ENCODE measurements at regions not wholly inside any gene's neighbourhood (a gene's known extent, or its start where the extent isn't known, plus 50 kb on each side); places are given as distances from the start of the nearest gene placed in this dataset.

- TF ChIP-seq ZNF462 (CRISPR knock-in tag; IDR thresholded peaks at IDR 0.05) (no peak), STAT1 (IDR thresholded peaks at IDR 0.05; ENCODE audit: unreplicated experiment) (no peak)
Measured at GRCh38 chr1:34597877-34598514, 156.9 kb upstream of the GJB5 start (continued).

GRCh38 chr1:34602907-34603306 is 151.9 kb upstream of the GJB5 start:
- H3F3A ChIP-seq (replicated peaks; ENCODE audit: low read depth) = no peaks in the 10 kb centered on the region
- Mint-ChIP-seq H3K27me3 (ENCODE audit: insufficient read depth, low read depth, poor library complexity) (peaks cover 2% of the 10 kb centered on the region), H3K4me1 (no peaks in the 10 kb centered on the region; the same call in 2 of the 3 replicates), H3K4me3 (no peak overlapping the region), H3K9me3 (no peaks in the 10 kb centered on the region), H3K27ac (no peak overlapping the region), H3K36me3 (ENCODE audit: low read depth) (no peaks in the 10 kb centered on the region)
- no peaks in the 10 kb centered on the region for H3K79me2 ChIP-seq (replicated peaks; ENCODE audit: insufficient read depth)
- no peak for ATAC-seq
- H3K4me2 ChIP-seq = no peak overlapping the region
- DNase-seq (ENCODE audit: low spot score) = no peak
- no peak overlapping the region for H3K4me3 ChIP-seq
- H2AFZ ChIP-seq = no peak overlapping the region
- H3K4me1 ChIP-seq (ENCODE audit: insufficient read depth) = no peaks in the 10 kb centered on the region
- H3K9me2 ChIP-seq (ENCODE audit: insufficient read depth) = no peaks in the 10 kb centered on the region
- H3K27ac ChIP-seq (ENCODE audit: low read depth) = no peak overlapping the region
- no peaks in the 10 kb centered on the region for H3K27me3 ChIP-seq (ENCODE audit: insufficient read depth)
- H4K20me1 ChIP-seq (replicated peaks; ENCODE audit: insufficient read depth) = no peaks in the 10 kb centered on the region
- H3K36me3 ChIP-seq (ENCODE audit: insufficient read depth) = no peaks in the 10 kb centered on the region
- TF ChIP-seq EZH2 (IDR thresholded peaks at IDR 0.05; ENCODE audit: low read depth, unreplicated experiment) (no peak), POLR2AphosphoS5 (IDR thresholded peaks at IDR 0.05; ENCODE audit: low read depth) (no peak), CREB1 (CRISPR knock-in tag; IDR thresholded peaks at IDR 0.05; ENCODE audit: low read depth) (no peak), STAT1 (IDR thresholded peaks at IDR 0.05; ENCODE audit: unreplicated experiment) (no peak), ETS1 (IDR thresholded peaks at IDR 0.05) (no peak), ZNF331 (CRISPR knock-in tag; IDR thresholded peaks at IDR 0.05; ENCODE audit: low read depth) (no peak), EZH2phosphoT487 (IDR thresholded peaks at IDR 0.05; ENCODE audit: unreplicated experiment) (no peak), NANOG (IDR thresholded peaks at IDR 0.05; ENCODE audit: borderline replicate concordance) (no peak), JUNB (IDR thresholded peaks at IDR 0.05; ENCODE audit: unreplicated experiment) (no peak), REST (IDR thresholded peaks at IDR 0.05; ENCODE audit: unreplicated experiment) (no peak), ZNF114 (CRISPR knock-in tag; IDR thresholded peaks at IDR 0.05) (no peak)

Data from GM23338 (cell line).